H1 (cell line): ENCODE measurements at regions not wholly inside any gene's neighbourhood (a gene's known extent, or its start where the extent isn't known, plus 50 kb on each side); places are given as distances from the start of the nearest gene placed in this dataset.

Experiments
- BCL11A ChIP-seq, 2 experiments: IDR thresholded peaks; one replicate each; pipeline ENCODE4 v1.6.1; 2011; ENCODE audit warnings: low read depth in 2 of 2, low read length in 2 of 2, mild to moderate bottlenecking in 2 of 2
- BRCA1 ChIP-seq: IDR thresholded peaks from 2 replicates; pipeline ENCODE4 v1.6.1; 2012; ENCODE audit warnings: low read depth, low read length, improper control_type of control experiment
- CREB1 ChIP-seq: IDR thresholded peaks from 2 replicates; pipeline ENCODE4 v1.6.1; 2012; ENCODE audit warnings: inconsistent platforms
- POLR2A ChIP-seq, 2 experiments: IDR thresholded peaks; 1 replicate in 1 of 2; 2 replicates in 1 of 2; pipeline ENCODE4 v1.6.1; 2011; ENCODE audit warnings: low read depth in 2 of 2, low read length in 2 of 2, mild to moderate bottlenecking in 2 of 2; ENCODE audit errors: control extremely low read depth in 1 of 2
- POLR2AphosphoS5 ChIP-seq: IDR thresholded peaks from 2 replicates; pipeline ENCODE4 v1.6.1; 2011; ENCODE audit warnings: low read depth, low read length
- RAD21 ChIP-seq, 2 experiments: IDR thresholded peaks in 1 of 2; conservative IDR thresholded peaks in 1 of 2; 2 replicates each; pipeline ENCODE4 v1.6.1; 2011; ENCODE audit warnings: low read depth in 2 of 2, low read length in 2 of 2, improper control_type of control experiment in 1 of 2, inconsistent platforms in 1 of 2, mild to moderate bottlenecking in 1 of 2, moderate library complexity in 1 of 2
- SUZ12 ChIP-seq: fragments of 200-600 bp; sonication (generic); IDR thresholded peaks from 2 replicates; pipeline ENCODE4 v1.6.1; 2012; ENCODE audit warnings: mild to moderate bottlenecking, inconsistent platforms, low read length, moderate library complexity, mixed read lengths
- TAF1 ChIP-seq: IDR thresholded peaks from 2 replicates; pipeline ENCODE4 v1.6.1; 2011; ENCODE audit warnings: mild to moderate bottlenecking, low read depth, low read length
- TF ChIP-seq, protein P1 (sequence below): IDR thresholded peaks from 2 replicates; pipeline ENCODE4 v1.6.1; 2012; ENCODE audit warnings: inconsistent platforms
- TF ChIP-seq, protein P2 (sequence below), 3 experiments: IDR thresholded peaks; 1 replicate in 2 of 3; 2 replicates in 1 of 3; pipeline versions ENCODE4 v1.5.1 to v1.6.1; 2011; ENCODE audit warnings: low read length in 3 of 3, mild to moderate bottlenecking in 3 of 3, inconsistent platforms in 2 of 3, low read depth in 1 of 3, moderate library complexity in 1 of 3; ENCODE audit not compliant: insufficient read depth in 1 of 3; ENCODE audit errors: control extremely low read depth in 1 of 3

DNA sequence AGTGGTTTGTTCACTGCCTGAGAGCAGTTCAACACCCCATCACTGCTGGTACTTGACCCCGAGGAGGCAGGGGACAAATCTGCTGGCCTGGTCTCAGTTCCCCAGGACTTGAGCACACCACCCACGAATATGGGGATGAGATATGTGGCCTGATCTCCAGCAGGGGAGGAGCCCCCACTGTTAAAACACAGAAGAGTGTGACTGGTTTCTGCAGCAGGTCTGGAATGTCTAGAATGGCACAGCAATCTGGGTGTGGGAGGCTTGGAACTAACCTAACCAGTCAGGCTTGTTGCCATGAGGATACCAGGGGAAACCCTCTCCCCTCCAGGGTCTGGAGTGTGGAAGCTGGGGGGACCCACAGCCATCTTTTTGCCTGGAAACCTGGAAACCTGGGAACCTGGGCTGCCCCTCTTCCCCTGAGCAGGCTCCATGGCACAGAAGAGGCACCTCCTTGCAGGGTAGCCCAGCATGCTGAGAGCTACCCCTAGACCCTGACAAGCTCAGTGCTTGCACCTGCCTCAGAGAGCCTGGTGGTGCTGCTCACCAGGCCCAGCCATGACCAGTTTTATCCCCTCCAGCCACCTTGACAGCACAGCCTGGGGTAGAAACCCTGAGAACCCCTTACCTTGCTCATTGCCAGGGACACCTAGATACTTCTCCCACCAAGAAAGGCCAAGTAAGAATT is 273.8 kb downstream of the LIG4 start:
- TF ChIP-seq, protein P1, sequence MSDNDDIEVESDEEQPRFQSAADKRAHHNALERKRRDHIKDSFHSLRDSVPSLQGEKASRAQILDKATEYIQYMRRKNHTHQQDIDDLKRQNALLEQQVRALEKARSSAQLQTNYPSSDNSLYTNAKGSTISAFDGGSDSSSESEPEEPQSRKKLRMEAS = no peak
- TF ChIP-seq RAD21 (IDR thresholded peaks at IDR 0.05 in 1 of 2, conservative IDR thresholded peaks at IDR 0.05 in 1 of 2; ENCODE audit: low read depth in 2 of 2, low read length in 2 of 2) (no peak), TAF1 (no peak), BCL11A (IDR thresholded peaks at IDR 0.05; ENCODE audit: low read depth in 2 of 2, low read length in 2 of 2) (no peak), CREB1 (no peak), BRCA1 (no peak), POLR2A (IDR thresholded peaks at IDR 0.05; ENCODE audit: control extremely low read depth in 1 of 2, low read depth in 2 of 2, low read length in 2 of 2) (no peak), SUZ12 (no peak), POLR2AphosphoS5 (no peak)
- TF ChIP-seq, protein P2, sequence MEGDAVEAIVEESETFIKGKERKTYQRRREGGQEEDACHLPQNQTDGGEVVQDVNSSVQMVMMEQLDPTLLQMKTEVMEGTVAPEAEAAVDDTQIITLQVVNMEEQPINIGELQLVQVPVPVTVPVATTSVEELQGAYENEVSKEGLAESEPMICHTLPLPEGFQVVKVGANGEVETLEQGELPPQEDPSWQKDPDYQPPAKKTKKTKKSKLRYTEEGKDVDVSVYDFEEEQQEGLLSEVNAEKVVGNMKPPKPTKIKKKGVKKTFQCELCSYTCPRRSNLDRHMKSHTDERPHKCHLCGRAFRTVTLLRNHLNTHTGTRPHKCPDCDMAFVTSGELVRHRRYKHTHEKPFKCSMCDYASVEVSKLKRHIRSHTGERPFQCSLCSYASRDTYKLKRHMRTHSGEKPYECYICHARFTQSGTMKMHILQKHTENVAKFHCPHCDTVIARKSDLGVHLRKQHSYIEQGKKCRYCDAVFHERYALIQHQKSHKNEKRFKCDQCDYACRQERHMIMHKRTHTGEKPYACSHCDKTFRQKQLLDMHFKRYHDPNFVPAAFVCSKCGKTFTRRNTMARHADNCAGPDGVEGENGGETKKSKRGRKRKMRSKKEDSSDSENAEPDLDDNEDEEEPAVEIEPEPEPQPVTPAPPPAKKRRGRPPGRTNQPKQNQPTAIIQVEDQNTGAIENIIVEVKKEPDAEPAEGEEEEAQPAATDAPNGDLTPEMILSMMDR (IDR thresholded peaks at IDR 0.05; ENCODE audit: control extremely low read depth in 1 of 3, insufficient read depth in 1 of 3, low read depth in 1 of 3, low read length in 3 of 3) = no peak
